ENCODE measurements at regions not wholly inside any gene's neighbourhood (a gene's known extent, or its start where the extent isn't known, plus 50 kb on each side); places are given as distances from the start of the nearest gene placed in this dataset.

GRCh38 chr21:24445517-24445916 lies 1161.8 kb downstream of the MRPL39 start:
- no peak overlapping the region for H3K18ac ChIP-seq (ENCODE audit: low read depth, low read length)
- H3K9me1 ChIP-seq (ENCODE audit: insufficient read depth, low read length) = no peaks in the 10 kb centered on the region
- H2AK9ac ChIP-seq (replicated peaks; ENCODE audit: low read depth, low read length, poor library complexity) = no peak overlapping the region
- H4K20me1 ChIP-seq (ENCODE audit: insufficient read depth, low read length) = no peaks in the 10 kb centered on the region
- no peak overlapping the region for H4K5ac ChIP-seq (ENCODE audit: low read depth, low read length)
- no peaks in the 10 kb centered on the region for H3K4me1 ChIP-seq (ENCODE audit: control insufficient read depth, insufficient read depth, low read length)
- no TSS peak for BruUV-seq (replicated peaks)
- no peak overlapping the region for H3K4me2 ChIP-seq (ENCODE audit: low read depth, low read length)
- no peak overlapping the region for H3K4ac ChIP-seq (ENCODE audit: low read depth, low read length)
- H2BK5ac ChIP-seq (ENCODE audit: low read depth, low read length, poor library complexity, severe bottlenecking) = no peak overlapping the region
- no peak overlapping the region for H3K9ac ChIP-seq (ENCODE audit: low read depth, low read length)
- DNase-seq (no peak), ATAC-seq (ENCODE audit: low read depth) (no peak)
- in situ Hi-C loops (cut with MboI; ENCODE audit: low sequenced_read_pairs) (no loop called here), dilution Hi-C loops (cut with HindIII; ENCODE audit: low sequenced_read_pairs, unreplicated experiment) (no loop called here), intact Hi-C loops (cut with micrococcal nuclease) (no loop called here)
- no peaks in the 10 kb centered on the region for H3K36me3 ChIP-seq (ENCODE audit: control insufficient read depth, insufficient read depth, low read length)
- TF ChIP-seq MAFK (IDR thresholded peaks at IDR 0.05; ENCODE audit: low read depth, low read length) (peak; percentile 38), RAD21 (IDR thresholded peaks at IDR 0.05; ENCODE audit: low read length) (no peak)
- no peak overlapping the region for H3K23ac ChIP-seq (ENCODE audit: low read depth, low read length)
- no peak overlapping the region for H2AFZ ChIP-seq (replicated peaks; ENCODE audit: low read length, poor library complexity)
- H3K56ac ChIP-seq (ENCODE audit: extremely low read depth, insufficient read depth, low read length) = no peak overlapping the region
- H3K9me3 ChIP-seq (ENCODE audit: control insufficient read depth, insufficient read depth, low read length) = peaks cover 2% of the 10 kb centered on the region
- POLR2A ChIA-PET (ENCODE audit: unreplicated experiment) = no interaction called here
- CTCF ChIA-PET = no interaction called here
- no peak overlapping the region for H3K27ac ChIP-seq (ENCODE audit: insufficient read depth, low read length)
- no CpG with 5 or more reads among the region's 1 CpG for WGBS, 2 experiments (ENCODE audit: extremely low coverage in 2 of 2, insufficient read length in 1 of 2)
- H2BK20ac ChIP-seq (ENCODE audit: low read depth, low read length) = no peak overlapping the region
- no peak overlapping the region for H4K8ac ChIP-seq (ENCODE audit: low read depth in 2 of 2, low read length in 2 of 2)
- H2BK120ac ChIP-seq (ENCODE audit: low read depth, low read length) = no peak overlapping the region
- H3K27me3 ChIP-seq (ENCODE audit: control insufficient read depth, insufficient read depth, low read length) = no peaks in the 10 kb centered on the region
- no peak overlapping the region for H4K91ac ChIP-seq (ENCODE audit: insufficient read depth, low read depth, low read length)
- no peak overlapping the region for H2BK15ac ChIP-seq (ENCODE audit: low read depth, low read length)
- H3K14ac ChIP-seq (replicated peaks; ENCODE audit: low read depth, low read length) = no peak overlapping the region
- H3K79me1 ChIP-seq (ENCODE audit: low read depth in 1 of 2, low read length in 2 of 2) = no peaks in the 10 kb centered on the region
- no peak overlapping the region for H2AK5ac ChIP-seq (ENCODE audit: low read depth, low read length)
- H3K4me3 ChIP-seq (ENCODE audit: insufficient read depth, low read depth, low read length) = no peak overlapping the region

Data from IMR-90 (cell line).